Parathyroid adenoma (tissue), 2 donors: ENCODE measurements at regions not wholly inside any gene's neighbourhood (a gene's known extent, or its start where the extent isn't known, plus 50 kb on each side); places are given as distances from the start of the nearest gene placed in this dataset.

Source experiments
- H2AFZ ChIP-seq: fragments of 300-600 bp; sonication (generic); one replicate; pipeline ENCODE4 v1.7.0; 2017; ENCODE audit warnings: antibody characterized with exemption, mild to moderate bottlenecking
- H3K27ac ChIP-seq: fragments of 300-600 bp; sonication (generic); one replicate; pipeline ENCODE4 v1.7.0; 2017
- H3K27me3 ChIP-seq: fragments of 300-600 bp; sonication (generic); one replicate; pipeline ENCODE4 v1.7.0; 2017; ENCODE audit warnings: low read length; ENCODE audit not compliant: control insufficient read depth, insufficient read depth
- H3K36me3 ChIP-seq: fragments of 300-600 bp; sonication (generic); one replicate; pipeline ENCODE4 v1.7.0; 2017; ENCODE audit warnings: low read length; ENCODE audit not compliant: control insufficient read depth, insufficient read depth
- H3K4me1 ChIP-seq: fragments of 300-600 bp; sonication (generic); one replicate; pipeline ENCODE4 v1.7.0; 2017; ENCODE audit warnings: control low read depth
- H3K4me2 ChIP-seq: fragments of 300-600 bp; sonication (generic); one replicate; pipeline ENCODE4 v1.7.0; 2017; ENCODE audit warnings: low read length
- H3K4me3 ChIP-seq: fragments of 300-600 bp; sonication (generic); one replicate; pipeline ENCODE4 v1.7.0; 2017; ENCODE audit warnings: low read depth, low read length
- H3K79me2 ChIP-seq: fragments of 300-600 bp; sonication (generic); one replicate; pipeline ENCODE4 v1.7.0; 2017; ENCODE audit warnings: control low read depth
- H3K9ac ChIP-seq: fragments of 300-600 bp; sonication (generic); one replicate; pipeline ENCODE4 v1.7.0; 2017; ENCODE audit warnings: mild to moderate bottlenecking
- H3K9me3 ChIP-seq: fragments of 300-600 bp; sonication (generic); one replicate; pipeline ENCODE4 v1.7.0; 2017; ENCODE audit warnings: low read length; ENCODE audit not compliant: control insufficient read depth
- TF ChIP-seq, protein P1 (sequence below): fragments of 300-600 bp; sonication (generic); IDR thresholded peaks from one replicate; pipeline ENCODE4 v1.7.0; 2017; ENCODE audit warnings: antibody characterized with exemption, mild to moderate bottlenecking
- donor health status: primary hyperparathyroidism.

DNA sequence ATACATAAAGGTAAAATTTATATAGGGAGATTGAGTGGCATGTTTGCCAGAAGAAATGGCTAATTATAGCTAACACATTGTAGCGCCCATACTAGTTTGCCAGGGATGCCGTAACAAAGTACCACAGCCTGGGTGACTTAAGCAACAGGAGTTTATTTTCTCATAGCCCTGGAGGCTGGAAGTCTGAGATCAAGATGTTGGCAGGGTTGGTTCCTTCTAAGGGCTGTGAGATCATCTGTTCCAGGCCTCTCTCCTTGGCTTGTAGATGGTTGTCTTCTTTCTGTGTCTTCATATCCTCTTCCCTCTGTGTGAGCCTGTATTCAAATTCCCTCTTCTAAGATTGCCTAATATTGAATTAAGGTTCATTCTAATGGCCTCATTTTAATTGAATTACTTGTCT is 417.5 kb upstream of the OPRM1 start:
- H3K27ac ChIP-seq, result no peak overlapping the region
- H3K27me3 ChIP-seq, result no peaks in the 10 kb centered on the region
- no peaks in the 10 kb centered on the region for H3K9me3 ChIP-seq
- H3K4me2 ChIP-seq, result no peak overlapping the region
- H3K4me3 ChIP-seq, result no peak overlapping the region
- peaks cover 2% of the 10 kb centered on the region for H3K4me1 ChIP-seq
- TF ChIP-seq, protein P1, sequence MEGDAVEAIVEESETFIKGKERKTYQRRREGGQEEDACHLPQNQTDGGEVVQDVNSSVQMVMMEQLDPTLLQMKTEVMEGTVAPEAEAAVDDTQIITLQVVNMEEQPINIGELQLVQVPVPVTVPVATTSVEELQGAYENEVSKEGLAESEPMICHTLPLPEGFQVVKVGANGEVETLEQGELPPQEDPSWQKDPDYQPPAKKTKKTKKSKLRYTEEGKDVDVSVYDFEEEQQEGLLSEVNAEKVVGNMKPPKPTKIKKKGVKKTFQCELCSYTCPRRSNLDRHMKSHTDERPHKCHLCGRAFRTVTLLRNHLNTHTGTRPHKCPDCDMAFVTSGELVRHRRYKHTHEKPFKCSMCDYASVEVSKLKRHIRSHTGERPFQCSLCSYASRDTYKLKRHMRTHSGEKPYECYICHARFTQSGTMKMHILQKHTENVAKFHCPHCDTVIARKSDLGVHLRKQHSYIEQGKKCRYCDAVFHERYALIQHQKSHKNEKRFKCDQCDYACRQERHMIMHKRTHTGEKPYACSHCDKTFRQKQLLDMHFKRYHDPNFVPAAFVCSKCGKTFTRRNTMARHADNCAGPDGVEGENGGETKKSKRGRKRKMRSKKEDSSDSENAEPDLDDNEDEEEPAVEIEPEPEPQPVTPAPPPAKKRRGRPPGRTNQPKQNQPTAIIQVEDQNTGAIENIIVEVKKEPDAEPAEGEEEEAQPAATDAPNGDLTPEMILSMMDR, result no peak
- no peak overlapping the region for H2AFZ ChIP-seq
- no peaks in the 10 kb centered on the region for H3K79me2 ChIP-seq
- no peak overlapping the region for H3K9ac ChIP-seq
- H3K36me3 ChIP-seq, result no peaks in the 10 kb centered on the region

DNA sequence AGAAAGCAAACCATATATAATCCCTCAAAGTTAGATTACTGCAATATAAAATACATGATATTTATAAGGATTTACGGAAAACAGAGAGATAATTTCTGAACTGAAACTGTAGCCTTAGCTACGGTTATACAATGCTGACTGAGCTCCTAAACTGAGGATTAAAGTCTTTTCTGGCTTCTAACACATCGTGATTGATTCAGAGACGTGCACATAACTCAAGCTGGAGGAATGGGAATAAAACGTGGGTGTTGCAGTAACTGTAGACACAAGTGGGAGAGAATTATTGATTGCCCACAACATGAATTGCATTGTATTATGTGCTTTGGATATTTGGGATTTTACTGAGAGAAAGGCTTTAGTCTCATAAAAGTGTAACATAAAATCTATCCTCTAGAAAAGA is 418.0 kb upstream of the OPRM1 start:
- peaks cover 2% of the 10 kb centered on the region for H3K4me1 ChIP-seq

DNA sequence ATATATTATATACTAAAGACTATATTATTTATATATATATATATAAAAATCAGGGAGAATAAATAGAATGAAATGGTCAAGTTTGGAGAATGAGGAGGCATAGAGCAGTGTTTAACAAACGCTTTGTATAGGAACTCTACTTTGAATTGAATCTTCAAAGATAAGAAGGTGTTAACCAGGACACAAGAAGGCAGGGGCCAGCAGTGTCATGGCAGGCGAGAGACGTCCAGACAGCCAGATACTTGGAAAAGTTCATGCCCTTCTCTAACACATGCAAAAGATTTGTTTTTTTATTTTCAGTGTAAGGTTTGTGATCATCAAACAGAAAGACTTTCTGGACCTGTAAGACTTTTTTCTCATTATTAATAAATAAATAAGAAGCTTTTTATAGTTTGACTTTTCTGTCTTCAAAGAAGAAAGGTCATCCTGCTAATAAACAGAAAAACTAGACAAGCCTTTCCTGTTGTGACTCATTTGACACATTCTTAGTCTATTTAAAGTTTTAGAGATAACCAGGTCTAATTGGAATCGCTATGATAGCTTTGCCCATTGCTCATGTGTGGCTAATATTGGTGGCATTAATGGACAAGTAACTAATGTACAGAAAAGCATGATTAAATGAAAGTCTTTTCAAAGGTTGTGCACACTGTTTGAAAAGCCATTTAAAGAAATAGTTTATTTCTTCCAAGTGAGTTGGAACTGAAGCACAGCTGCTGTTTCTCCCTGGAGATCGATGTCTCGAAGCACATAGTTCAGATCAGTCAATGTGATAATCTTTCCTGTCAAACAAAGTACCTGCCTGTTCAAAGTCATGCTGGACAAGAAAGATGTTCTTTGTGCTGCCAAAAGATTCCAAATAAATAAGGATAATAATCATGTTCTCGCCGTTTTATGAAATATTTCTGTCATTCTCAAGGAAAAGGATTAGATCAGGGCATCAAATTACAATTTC is 420.4 kb upstream of the OPRM1 start:
- Histone ChIP-seq H3K27me3 (no peaks in the 10 kb centered on the region), H3K9me3 (no peaks in the 10 kb centered on the region), H3K79me2 (no peaks in the 10 kb centered on the region), H3K4me3 (no peak overlapping the region), H3K4me1 (peaks cover 2% of the 10 kb centered on the region), H3K36me3 (no peaks in the 10 kb centered on the region), H3K4me2 (no peak overlapping the region), H2AFZ (peak overlapping the region; percentile 49), H3K9ac (no peak overlapping the region), H3K27ac (no peak overlapping the region)
- TF ChIP-seq, protein P1, result no peak

More for the DNA sequence above, 418.0 kb upstream of the OPRM1 start:
- no peak overlapping the region for H3K4me2 ChIP-seq
- H3K9me3 ChIP-seq, result no peaks in the 10 kb centered on the region
- H3K4me3 ChIP-seq, result no peak overlapping the region
- no peak overlapping the region for H2AFZ ChIP-seq
- no peak overlapping the region for H3K27ac ChIP-seq
- no peaks in the 10 kb centered on the region for H3K27me3 ChIP-seq
- H3K9ac ChIP-seq, result no peak overlapping the region
- H3K36me3 ChIP-seq, result no peaks in the 10 kb centered on the region
- no peaks in the 10 kb centered on the region for H3K79me2 ChIP-seq
- TF ChIP-seq, protein P1, result no peak

DNA sequence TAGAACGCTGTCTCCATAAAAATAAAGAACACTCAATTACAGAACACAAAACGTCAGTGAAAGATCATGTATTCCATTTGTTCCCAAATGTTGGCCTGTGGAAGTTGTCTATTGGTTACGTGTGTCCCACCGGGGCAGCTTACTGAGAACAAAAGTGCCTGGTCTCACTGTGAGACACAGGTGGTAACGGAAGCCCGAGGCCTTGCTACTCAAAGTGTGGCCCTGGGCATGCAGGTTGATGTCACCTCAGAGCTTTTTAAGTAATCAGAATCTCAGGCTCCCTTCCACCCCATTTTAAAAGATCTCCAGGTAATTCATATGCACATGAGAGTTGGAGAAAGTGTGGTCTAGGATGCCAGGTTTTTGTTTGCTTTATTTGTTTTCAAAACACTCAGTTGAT is 422.5 kb upstream of the OPRM1 start:
- H3K4me3 ChIP-seq, result no peak overlapping the region
- no peaks in the 10 kb centered on the region for H3K79me2 ChIP-seq
- no peaks in the 10 kb centered on the region for H3K9me3 ChIP-seq
- H3K27ac ChIP-seq, result no peak overlapping the region
- no peaks in the 10 kb centered on the region for H3K36me3 ChIP-seq
- H2AFZ ChIP-seq, result no peak overlapping the region
- TF ChIP-seq, protein P1, result no peak
- H3K27me3 ChIP-seq, result no peaks in the 10 kb centered on the region
- H3K9ac ChIP-seq, result no peak overlapping the region
- peaks cover 2% of the 10 kb centered on the region for H3K4me1 ChIP-seq
- no peak overlapping the region for H3K4me2 ChIP-seq
